Esophagus muscularis mucosa (tissue), 4 donors: ENCODE measurements at regions not wholly inside any gene's neighbourhood (a gene's known extent, or its start where the extent isn't known, plus 50 kb on each side); places are given as distances from the start of the nearest gene placed in this dataset.
A peak's percentile ranks its signal among the peaks of the same experiment; 100 is the strongest.

Experiments
- DNase-seq: peaks from one replicate; pipeline ENCODE4 v3.0.0-alpha.2; 2017; ENCODE audit errors: extremely low spot score
- H3K27ac ChIP-seq, 4 donors: fragments of 200-600 bp; sonication (generic); replicated peaks in 1 of 4; 1 replicate in 3 of 4; 2 replicates in 1 of 4; pipeline ENCODE4 v1.5.1; 2016 to 2019; ENCODE audit warnings: mild to moderate bottlenecking in 1 of 4
- H3K27me3 ChIP-seq, 4 donors: fragments of 200-600 bp; sonication (generic); one replicate each; pipeline versions ENCODE4 v1.5.1 to v1.6.0; 2016 to 2019
- H3K36me3 ChIP-seq, 4 donors: fragments of 200-600 bp; sonication (generic); one replicate each; pipeline ENCODE4 v1.5.1; 2016 to 2019
- H3K4me1 ChIP-seq, 4 donors: fragments of 200-600 bp; sonication (generic); one replicate each; pipeline ENCODE4 v1.5.1; 2016 to 2019
- H3K4me3 ChIP-seq, 4 donors: fragments of 200-600 bp; sonication (generic); 1 replicate in 2 of 4; 2 replicates in 2 of 4; pipeline ENCODE4 v1.5.1; 2016 to 2019; ENCODE audit warnings: mild to moderate bottlenecking in 4 of 4, moderate library complexity in 1 of 4
- H3K9me3 ChIP-seq, 4 donors: fragments of 200-600 bp; sonication (generic); 1 replicate in 3 of 4; 2 replicates in 1 of 4; pipeline ENCODE4 v1.5.1; 2016 to 2019
- EP300 ChIP-seq: sonication (generic); formaldehyde crosslinking; IDR thresholded peaks from one replicate; pipeline ENCODE4 v1.6.1; 2017; ENCODE audit warnings: antibody characterized with exemption
- POLR2A ChIP-seq: fragments of 450-650 bp; IDR thresholded peaks from one replicate; pipeline ENCODE4 v1.6.1; 2017; ENCODE audit warnings: antibody characterized with exemption, moderate library complexity, mild to moderate bottlenecking, low read depth
- POLR2AphosphoS5 ChIP-seq, 2 donors: sonication (generic); formaldehyde crosslinking; IDR thresholded peaks; one replicate each; pipeline ENCODE4 v1.6.1; 2017; ENCODE audit warnings: antibody characterized with exemption in 2 of 2
- WGBS: methylation state at CpG from one replicate; pipeline ENCODE4 v1.1.5; 2018; 5-methylcytosine and 5-hydroxymethylcytosine counted together
- intact Hi-C: fragments of 100-400 bp; cut with DNase I; formaldehyde crosslinking; loops from one replicate; pipeline ENCODE4 v1.15.1; 2023
- TF ChIP-seq, protein P1 (sequence below), 3 experiments: fragments of 200-600 bp in 2 of 3; fragments of 450-650 bp in 1 of 3; sonication (generic) in 2 of 3; IDR thresholded peaks; one replicate each; pipeline ENCODE4 v1.5.1; 2017 to 2019; ENCODE audit warnings: antibody characterized with exemption in 3 of 3, mild to moderate bottlenecking in 2 of 3, moderate library complexity in 1 of 3

DNA sequence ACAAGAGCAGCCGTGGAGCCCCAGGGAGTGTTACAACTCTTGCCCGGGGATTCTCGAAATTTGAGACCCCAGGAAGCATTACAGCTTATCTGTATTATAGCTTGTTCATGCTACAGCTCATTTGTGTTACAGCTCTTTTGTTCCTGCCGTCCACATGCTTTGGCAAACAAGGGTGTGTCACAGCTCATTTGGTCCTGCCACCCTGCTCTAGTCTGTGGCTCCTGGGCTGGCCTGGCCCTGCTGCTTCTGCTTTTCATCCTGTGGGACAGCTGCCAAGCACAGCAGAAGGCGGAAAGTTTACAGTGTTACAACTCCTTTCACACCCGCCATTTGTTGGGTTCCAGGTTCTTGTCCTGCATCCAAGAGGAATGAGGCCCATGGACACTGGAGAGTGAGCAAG is 685.0 kb downstream of the SLCO4C1 start:
- no peak overlapping the region for H3K27ac ChIP-seq
- H3K9me3 ChIP-seq = no peaks in the 10 kb centered on the region
- WGBS = 75% methylated on average over 6 of the region's 6 CpGs
- no peak for DNase-seq
- intact Hi-C loops = no loop called here
- no peaks in the 10 kb centered on the region for H3K4me1 ChIP-seq
- no peaks in the 10 kb centered on the region for H3K27me3 ChIP-seq
- no peak overlapping the region for H3K4me3 ChIP-seq
- no peaks in the 10 kb centered on the region for H3K36me3 ChIP-seq
- TF ChIP-seq POLR2A (no peak), POLR2AphosphoS5 (IDR thresholded peaks at IDR 0.05) (no peak), EP300 (no peak)
- TF ChIP-seq, protein P1, sequence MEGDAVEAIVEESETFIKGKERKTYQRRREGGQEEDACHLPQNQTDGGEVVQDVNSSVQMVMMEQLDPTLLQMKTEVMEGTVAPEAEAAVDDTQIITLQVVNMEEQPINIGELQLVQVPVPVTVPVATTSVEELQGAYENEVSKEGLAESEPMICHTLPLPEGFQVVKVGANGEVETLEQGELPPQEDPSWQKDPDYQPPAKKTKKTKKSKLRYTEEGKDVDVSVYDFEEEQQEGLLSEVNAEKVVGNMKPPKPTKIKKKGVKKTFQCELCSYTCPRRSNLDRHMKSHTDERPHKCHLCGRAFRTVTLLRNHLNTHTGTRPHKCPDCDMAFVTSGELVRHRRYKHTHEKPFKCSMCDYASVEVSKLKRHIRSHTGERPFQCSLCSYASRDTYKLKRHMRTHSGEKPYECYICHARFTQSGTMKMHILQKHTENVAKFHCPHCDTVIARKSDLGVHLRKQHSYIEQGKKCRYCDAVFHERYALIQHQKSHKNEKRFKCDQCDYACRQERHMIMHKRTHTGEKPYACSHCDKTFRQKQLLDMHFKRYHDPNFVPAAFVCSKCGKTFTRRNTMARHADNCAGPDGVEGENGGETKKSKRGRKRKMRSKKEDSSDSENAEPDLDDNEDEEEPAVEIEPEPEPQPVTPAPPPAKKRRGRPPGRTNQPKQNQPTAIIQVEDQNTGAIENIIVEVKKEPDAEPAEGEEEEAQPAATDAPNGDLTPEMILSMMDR (IDR thresholded peaks at IDR 0.05) = no peak

DNA sequence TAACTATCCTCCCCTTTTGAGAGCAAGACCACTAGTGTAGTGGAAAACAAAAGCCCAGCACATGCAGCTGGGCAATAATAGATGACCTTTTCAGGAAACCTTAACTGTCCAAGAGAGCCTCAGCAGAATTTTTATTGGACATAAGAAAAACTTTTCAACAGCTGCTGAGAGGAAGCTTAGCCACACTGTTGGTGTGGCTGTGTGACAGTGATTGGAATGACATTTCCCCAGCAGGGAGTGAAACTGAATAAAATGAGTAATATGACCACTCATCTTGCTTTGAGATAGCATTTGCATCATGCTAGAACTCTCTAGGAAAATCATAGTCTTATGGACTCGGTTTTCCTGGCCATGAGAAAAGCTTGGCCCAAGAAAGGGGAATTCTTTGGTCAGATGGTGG is 687.8 kb downstream of the SLCO4C1 start:
- Histone ChIP-seq H3K9me3 (no peaks in the 10 kb centered on the region), H3K27me3 (no peaks in the 10 kb centered on the region), H3K36me3 (no peaks in the 10 kb centered on the region), H3K27ac (no peak overlapping the region), H3K4me3 (no peak overlapping the region), H3K4me1 (no peaks in the 10 kb centered on the region)
- TF ChIP-seq POLR2AphosphoS5 (IDR thresholded peaks at IDR 0.05) (no peak), POLR2A (no peak), EP300 (no peak)
- TF ChIP-seq, protein P1 (IDR thresholded peaks at IDR 0.05) = no peak
- intact Hi-C loops = no loop called here
- no peak for DNase-seq
- WGBS = 79% methylated on average over 1 of the region's 1 CpG

DNA sequence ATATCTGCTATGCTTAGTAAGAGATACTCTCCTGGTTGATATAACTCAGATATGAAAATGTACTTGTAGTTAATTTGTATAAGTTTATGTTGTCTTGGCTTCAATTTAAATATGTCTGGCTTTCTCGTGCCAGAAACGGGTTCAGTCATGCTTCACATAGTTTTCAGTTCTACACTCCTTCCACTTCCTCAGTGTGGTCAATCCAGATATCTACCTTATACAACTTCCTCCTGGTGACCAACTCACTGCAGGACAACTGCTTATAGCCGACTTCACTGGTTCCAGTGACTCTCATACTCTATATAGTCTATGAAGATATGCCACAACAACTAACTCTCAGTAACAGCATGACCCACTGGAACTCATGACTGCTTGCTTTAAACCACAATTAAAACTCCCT is 690.4 kb downstream of the SLCO4C1 start:
- TF ChIP-seq POLR2AphosphoS5 (IDR thresholded peaks at IDR 0.05) (no peak), EP300 (no peak), POLR2A (no peak)
- TF ChIP-seq, protein P1 (IDR thresholded peaks at IDR 0.05) = no peak
- 74% methylated on average over 3 of the region's 3 CpGs for WGBS
- DNase-seq = no peak

DNA sequence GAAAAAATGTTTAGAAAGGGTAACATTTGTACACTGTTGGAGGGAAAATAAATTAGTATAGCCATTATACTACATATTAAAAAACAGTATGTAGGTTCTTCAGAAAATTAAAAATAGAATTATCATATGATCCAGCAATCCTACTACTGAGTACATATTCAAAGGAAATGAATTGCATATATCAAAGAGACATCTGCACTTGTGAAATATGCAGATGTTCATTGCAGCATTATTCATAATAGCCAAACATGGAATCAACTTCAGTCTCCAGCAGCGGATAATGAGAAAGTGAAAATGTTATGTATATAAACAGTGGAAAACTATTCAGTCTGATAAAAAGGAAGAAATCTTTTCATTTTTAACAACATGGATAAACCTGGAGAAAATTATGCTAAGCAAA is 695.5 kb downstream of the SLCO4C1 start:
- intact Hi-C loops = no loop called here
- Histone ChIP-seq H3K9me3 (peaks cover 0 to 6% (median 0%) of the 10 kb centered on the region in 4 donors), H3K36me3 (no peaks in the 10 kb centered on the region), H3K4me3 (no peak overlapping the region), H3K27ac (no peak overlapping the region), H3K4me1 (no peaks in the 10 kb centered on the region), H3K27me3 (no peaks in the 10 kb centered on the region)
- 86% methylated on average over 1 of the region's 1 CpG for WGBS
- DNase-seq = no peak
- no peak for TF ChIP-seq EP300
- TF ChIP-seq, protein P1 (IDR thresholded peaks at IDR 0.05) = no peak
- TF ChIP-seq POLR2A = no peak
- no peak for TF ChIP-seq POLR2AphosphoS5 (IDR thresholded peaks at IDR 0.05)

More for the DNA sequence above, 690.4 kb downstream of the SLCO4C1 start:
- Histone ChIP-seq H3K4me1 (no peaks in the 10 kb centered on the region), H3K27ac (no peak overlapping the region), H3K27me3 (no peaks in the 10 kb centered on the region), H3K4me3 (no peak overlapping the region), H3K36me3 (no peaks in the 10 kb centered on the region), H3K9me3 (no peaks in the 10 kb centered on the region)
- intact Hi-C loops = no loop called here

DNA sequence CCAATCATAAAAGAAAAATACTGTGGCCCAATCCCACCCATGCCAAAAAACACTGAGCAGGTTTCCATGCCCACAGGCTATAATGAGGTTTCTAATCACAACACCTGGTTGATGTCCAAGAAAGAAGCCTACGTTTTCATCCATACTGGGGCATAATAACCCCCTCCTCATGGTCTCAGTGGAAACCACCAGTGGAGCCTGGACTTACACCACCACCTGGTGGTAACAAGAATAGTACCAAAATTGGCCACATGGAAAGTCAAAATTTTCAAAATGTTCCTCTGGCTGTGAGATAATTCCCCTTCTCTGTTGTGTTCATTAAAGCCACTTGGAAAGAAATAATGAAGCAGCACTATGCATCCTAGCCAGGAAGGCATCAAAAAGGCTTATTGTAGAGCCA is 687.3 kb upstream of the ST8SIA4 start:
- no peaks in the 10 kb centered on the region for H3K27me3 ChIP-seq
- peaks cover 0 to 1% (median 0%) of the 10 kb centered on the region in 4 donors for H3K4me1 ChIP-seq
- H3K36me3 ChIP-seq = no peaks in the 10 kb centered on the region
- no peak for DNase-seq
- H3K4me3 ChIP-seq = no peak overlapping the region
- TF ChIP-seq POLR2A = no peak
- TF ChIP-seq, protein P1 (IDR thresholded peaks at IDR 0.05) = peak in 1 of 3 experiments; percentile 8
- intact Hi-C loops = no loop called here
- 64% methylated on average over 1 of the region's 1 CpG for WGBS
- no peak overlapping the region for H3K27ac ChIP-seq
- peaks cover 0 to 6% (median 1%) of the 10 kb centered on the region in 4 donors for H3K9me3 ChIP-seq
